Chondrocyte (in vitro differentiated cells): ENCODE measurements at regions not wholly inside any gene's neighbourhood (a gene's known extent, or its start where the extent isn't known, plus 50 kb on each side); places are given as distances from the start of the nearest gene placed in this dataset.

Experiments used
- DNase-seq: peaks from one replicate; pipeline ENCODE4 v3.0.0; 2021; ENCODE audit warnings: mixed read lengths, low spot score
- H3K27ac Mint-ChIP-seq: one replicate; pipeline ENCODE4 v1.8.0; 2021; ENCODE audit warnings: mild to moderate bottlenecking, moderate library complexity, mixed read lengths; ENCODE audit not compliant: unreplicated experiment
- H3K27me3 Mint-ChIP-seq: 2 replicates; pipeline ENCODE4 v1.8.0; 2021; ENCODE audit warnings: low read depth, mixed read lengths
- H3K36me3 Mint-ChIP-seq: 2 replicates; pipeline ENCODE4 v1.8.0; 2021; ENCODE audit warnings: low read depth, mixed read lengths
- H3K4me1 Mint-ChIP-seq: 2 replicates; pipeline ENCODE4 v1.8.0; 2021; ENCODE audit warnings: low read depth, mild to moderate bottlenecking, mixed read lengths
- H3K4me3 Mint-ChIP-seq: one replicate; pipeline ENCODE4 v1.8.0; 2021; ENCODE audit warnings: mild to moderate bottlenecking, moderate library complexity, mixed read lengths; ENCODE audit not compliant: unreplicated experiment
- H3K9me3 Mint-ChIP-seq: 2 replicates; pipeline ENCODE4 v1.8.0; 2021; ENCODE audit warnings: low read depth, mixed read lengths
- CTCF ChIP-seq: fragments of 200-600 bp; sonication (generic); IDR thresholded peaks from 2 replicates; pipeline ENCODE4 v1.5.0; 2021; ENCODE audit warnings: antibody characterized with exemption, mild to moderate bottlenecking, moderate library complexity

- Mint-ChIP-seq H3K27me3 (no peaks in the 10 kb centered on the region), H3K9me3 (peaks cover 2% of the 10 kb centered on the region), H3K4me3 (no peak overlapping the region), H3K36me3 (no peaks in the 10 kb centered on the region), H3K27ac (no peak overlapping the region), H3K4me1 (peaks cover 12% of the 10 kb centered on the region)
- DNase-seq: no peak
- no peak for TF ChIP-seq CTCF
Observed at GRCh38 chr12:89279499-89279898, 72.8 kb downstream of the DUSP6 start.

GRCh38 chr12:89278862-89279261, 73.4 kb downstream of the DUSP6 start:
- no peak overlapping the region for H3K4me3 Mint-ChIP-seq
- no peak for TF ChIP-seq CTCF

GRCh38 chr12:89278169-89278568, 74.1 kb downstream of the DUSP6 start:
- H3K36me3 Mint-ChIP-seq: no peaks in the 10 kb centered on the region
- no peak for TF ChIP-seq CTCF
- H3K9me3 Mint-ChIP-seq: peaks cover 2% of the 10 kb centered on the region
- H3K27ac Mint-ChIP-seq: no peak overlapping the region
- no peak overlapping the region for H3K4me3 Mint-ChIP-seq
- no peaks in the 10 kb centered on the region for H3K27me3 Mint-ChIP-seq
- peaks cover 12% of the 10 kb centered on the region for H3K4me1 Mint-ChIP-seq
- no peak for DNase-seq

More at GRCh38 chr12:89278862-89279261, 73.4 kb downstream of the DUSP6 start:
- DNase-seq: no peak
- Mint-ChIP-seq H3K4me1 (peaks cover 12% of the 10 kb centered on the region), H3K27ac (no peak overlapping the region), H3K36me3 (no peaks in the 10 kb centered on the region), H3K27me3 (no peaks in the 10 kb centered on the region), H3K9me3 (peaks cover 2% of the 10 kb centered on the region)

GRCh38 chr12:89276860-89277259, 75.4 kb downstream of the DUSP6 start:
- no peak for DNase-seq
- H3K4me3 Mint-ChIP-seq: no peak overlapping the region
- peaks cover 2% of the 10 kb centered on the region for H3K9me3 Mint-ChIP-seq
- TF ChIP-seq CTCF: no peak
- no peaks in the 10 kb centered on the region for H3K27me3 Mint-ChIP-seq
- no peaks in the 10 kb centered on the region for H3K36me3 Mint-ChIP-seq
- peaks cover 9% of the 10 kb centered on the region for H3K4me1 Mint-ChIP-seq
- no peak overlapping the region for H3K27ac Mint-ChIP-seq

GRCh38 chr12:89273525-89273924, 78.8 kb downstream of the DUSP6 start:
- H3K4me1 Mint-ChIP-seq: no peaks in the 10 kb centered on the region
- no peak overlapping the region for H3K4me3 Mint-ChIP-seq
- no peak for TF ChIP-seq CTCF
- H3K36me3 Mint-ChIP-seq: no peaks in the 10 kb centered on the region
- H3K27ac Mint-ChIP-seq: no peak overlapping the region
- H3K27me3 Mint-ChIP-seq: no peaks in the 10 kb centered on the region
- peaks cover 6% of the 10 kb centered on the region for H3K9me3 Mint-ChIP-seq
- no peak for DNase-seq
